Aorta (tissue), 5 donors: ENCODE measurements at regions not wholly inside any gene's neighbourhood (a gene's known extent, or its start where the extent isn't known, plus 50 kb on each side); places are given as distances from the start of the nearest gene placed in this dataset.

Experiments used
- ATAC-seq: fragments of 200-7000 bp; cut with Tn5 transposase; one replicate; pipeline ENCODE4 v1.9.1; 2022; ENCODE audit warnings: moderate library complexity; ENCODE audit not compliant: low FRiP score
- DNase-seq, 2 donors: peaks; one replicate each; pipeline ENCODE4 v3.0.0-alpha.2; 2020
- H3K27ac ChIP-seq, 2 donors: one replicate each; pipeline ENCODE4 v1.5.1; 2013; ENCODE audit warnings: low read length in 2 of 2, mild to moderate bottlenecking in 2 of 2, moderate library complexity in 2 of 2, control low read depth in 1 of 2, inconsistent platforms in 1 of 2, low read depth in 1 of 2
- H3K27me3 ChIP-seq, 2 donors: one replicate each; pipeline ENCODE4 v1.6.1; 2013; ENCODE audit warnings: control low read depth in 1 of 2, low read length in 1 of 2, mild to moderate bottlenecking in 1 of 2, moderate library complexity in 1 of 2; ENCODE audit not compliant: insufficient read depth in 2 of 2, control insufficient read depth in 1 of 2
- H3K36me3 ChIP-seq, 2 donors: one replicate each; pipeline ENCODE4 v1.6.1; 2013; ENCODE audit warnings: control low read depth in 1 of 2, low read length in 1 of 2, mild to moderate bottlenecking in 1 of 2; ENCODE audit not compliant: insufficient read depth in 2 of 2, control insufficient read depth in 1 of 2
- H3K4me1 ChIP-seq, 2 donors: one replicate each; pipeline ENCODE4 v1.6.1; 2013; ENCODE audit warnings: low read length in 2 of 2, control low read depth in 1 of 2, mild to moderate bottlenecking in 1 of 2, moderate library complexity in 1 of 2; ENCODE audit not compliant: insufficient read depth in 2 of 2, control insufficient read depth in 1 of 2
- H3K4me3 ChIP-seq, 2 donors: one replicate each; pipeline ENCODE4 v1.5.1; 2013; ENCODE audit warnings: low read length in 2 of 2, control low read depth in 1 of 2, mild to moderate bottlenecking in 1 of 2
- H3K9me3 ChIP-seq: one replicate; pipeline ENCODE4 v1.6.1; 2013; ENCODE audit warnings: mild to moderate bottlenecking, low read length; ENCODE audit not compliant: control insufficient read depth
- WGBS, 2 donors: extraction: QIAGEN DNeasy Blood & Tissue Kit; methylation state at CpG; one replicate each; pipeline ENCODE4 v1.1.7; 2013; 5-methylcytosine and 5-hydroxymethylcytosine counted together
- intact Hi-C, 2 donors: fragments of 100-400 bp; cut with DNase I; formaldehyde crosslinking; loops; one replicate each; pipeline versions ENCODE4 v1.14.2 to v1.15.0; 2022
- donor health status: healthy with polysubstance abuse.
- donor health status: Bipolar disorder and iron deficiency.
- donor health status: DM: no; HTN: no; CAD: no.
- donor health status: DM: no; HTN: no; CAD: no.
- donor health status: DM: yes; HTN: yes; CAD: no.

- Histone ChIP-seq H3K4me3 (no peak overlapping the region), H3K4me1 (no peaks in the 10 kb centered on the region), H3K9me3 (no peaks in the 10 kb centered on the region), H3K36me3 (no peaks in the 10 kb centered on the region), H3K27ac (no peak overlapping the region), H3K27me3 (no peaks in the 10 kb centered on the region)
- ATAC-seq (no peak), DNase-seq (no peak)
- intact Hi-C loops = no loop called here
- 84 to 93% methylated on average over 1 of the region's 1 CpG for WGBS, 2 donors
Measured at GRCh38 chr12:87039536-87039935, 783.3 kb upstream of the MGAT4C start.

- ATAC-seq = no peak
Measured at GRCh38 chr12:87038098-87038497, 781.9 kb upstream of the MGAT4C start.

GRCh38 chr12:87025976-87026375, 769.8 kb upstream of the MGAT4C start:
- intact Hi-C loops = no loop called here
- Histone ChIP-seq H3K9me3 (no peaks in the 10 kb centered on the region), H3K27me3 (no peaks in the 10 kb centered on the region), H3K4me3 (no peak overlapping the region), H3K36me3 (no peaks in the 10 kb centered on the region), H3K4me1 (no peaks in the 10 kb centered on the region), H3K27ac (no peak overlapping the region)
- ATAC-seq = no peak
- WGBS, 2 donors = 76 to 80% methylated on average over 5 of the region's 5 CpGs
- no peak for DNase-seq

More at GRCh38 chr12:87038098-87038497, 781.9 kb upstream of the MGAT4C start:
- no peaks in the 10 kb centered on the region for H3K9me3 ChIP-seq
- DNase-seq = no peak
- no peaks in the 10 kb centered on the region for H3K4me1 ChIP-seq
- H3K4me3 ChIP-seq = no peak overlapping the region
- no peaks in the 10 kb centered on the region for H3K36me3 ChIP-seq
- no peaks in the 10 kb centered on the region for H3K27me3 ChIP-seq
- H3K27ac ChIP-seq = no peak overlapping the region
- intact Hi-C loops = no loop called here
- WGBS, 2 donors = 70 to 92% methylated on average over 3 of the region's 3 CpGs

- no peak for DNase-seq
- intact Hi-C loops = no loop called here
Measured at GRCh38 chr12:87021400-87021799, 765.2 kb upstream of the MGAT4C start.

GRCh38 chr12:87020071-87020470, 763.9 kb upstream of the MGAT4C start:
- DNase-seq = no peak
- H3K4me3 ChIP-seq = no peak overlapping the region
- no peaks in the 10 kb centered on the region for H3K27me3 ChIP-seq
- no peaks in the 10 kb centered on the region for H3K36me3 ChIP-seq
- no peaks in the 10 kb centered on the region for H3K9me3 ChIP-seq
- H3K4me1 ChIP-seq = no peaks in the 10 kb centered on the region
- no peak for ATAC-seq
- no peak overlapping the region for H3K27ac ChIP-seq
- whole genome bisulfite sequencing, 2 donors = 89 to 94% methylated on average over 1 of the region's 1 CpG
- intact Hi-C loops = no loop called here

More at GRCh38 chr12:87021400-87021799, 765.2 kb upstream of the MGAT4C start:
- ATAC-seq = no peak
- Histone ChIP-seq H3K27ac (no peak overlapping the region), H3K4me1 (no peaks in the 10 kb centered on the region), H3K27me3 (no peaks in the 10 kb centered on the region), H3K36me3 (no peaks in the 10 kb centered on the region), H3K4me3 (no peak overlapping the region), H3K9me3 (no peaks in the 10 kb centered on the region)
- WGBS, 2 donors = 62 to 77% methylated on average over 2 of the region's 2 CpGs

- intact Hi-C loops = no loop called here
- H3K36me3 ChIP-seq = no peaks in the 10 kb centered on the region
- 73 to 92% methylated on average over 3 of the region's 3 CpGs for WGBS, 2 donors
- no peaks in the 10 kb centered on the region for H3K4me1 ChIP-seq
- H3K9me3 ChIP-seq = no peaks in the 10 kb centered on the region
- H3K27ac ChIP-seq = no peak overlapping the region
- ATAC-seq (no peak), DNase-seq (no peak)
- H3K27me3 ChIP-seq = no peaks in the 10 kb centered on the region
- H3K4me3 ChIP-seq = no peak overlapping the region
Measured at GRCh38 chr12:87015352-87015751, 759.2 kb upstream of the MGAT4C start.

- WGBS, 2 donors = 76% methylated on average over 1 of the region's 1 CpG
- ATAC-seq (no peak), DNase-seq (no peak)
- intact Hi-C loops = no loop called here
- H3K36me3 ChIP-seq = no peaks in the 10 kb centered on the region
- H3K4me3 ChIP-seq = no peak overlapping the region
- H3K27ac ChIP-seq = no peak overlapping the region
- H3K27me3 ChIP-seq = no peaks in the 10 kb centered on the region
- no peaks in the 10 kb centered on the region for H3K9me3 ChIP-seq
- H3K4me1 ChIP-seq = no peaks in the 10 kb centered on the region
Measured at GRCh38 chr12:87008785-87009384, 752.7 kb upstream of the MGAT4C start.

- no peaks in the 10 kb centered on the region for H3K4me1 ChIP-seq
- H3K36me3 ChIP-seq = no peaks in the 10 kb centered on the region
- no peaks in the 10 kb centered on the region for H3K9me3 ChIP-seq
- DNase-seq (no peak), ATAC-seq (no peak)
- no peaks in the 10 kb centered on the region for H3K27me3 ChIP-seq
- whole genome bisulfite sequencing, 2 donors = 64 to 65% methylated on average over 1 of the region's 1 CpG
- no peak overlapping the region for H3K4me3 ChIP-seq
- no peak overlapping the region for H3K27ac ChIP-seq
- intact Hi-C loops = no loop called here
Measured at GRCh38 chr12:87001102-87001501, 744.9 kb upstream of the MGAT4C start.

GRCh38 chr12:86985298-86985697, 729.1 kb upstream of the MGAT4C start:
- Histone ChIP-seq H3K4me1 (no peaks in the 10 kb centered on the region), H3K9me3 (no peaks in the 10 kb centered on the region), H3K36me3 (no peaks in the 10 kb centered on the region), H3K4me3 (no peak overlapping the region), H3K27ac (no peak overlapping the region), H3K27me3 (no peaks in the 10 kb centered on the region)
- 96 to 97% methylated on average over 4 of the region's 4 CpGs for WGBS, 2 donors
- ATAC-seq (no peak), DNase-seq (no peak)
- intact Hi-C loops = loop anchor here in 1 of 2 donors (5.0 kb wide), 1 partner anchor 758 kb away; no protein-coding TSS in a partner anchor
